Hepatocyte (in vitro differentiated cells): ENCODE measurements at regions not wholly inside any gene's neighbourhood (a gene's known extent, or its start where the extent isn't known, plus 50 kb on each side); places are given as distances from the start of the nearest gene placed in this dataset.
"Not testable (repeated sequence)": the region's sequence is repeated elsewhere in the genome, so short reads cannot be mapped to it uniquely, and the experiment has no call there.

ENCODE experiments used
- DNase-seq: peaks from one replicate; pipeline ENCODE4 v3.0.0-alpha.2; 2016; ENCODE audit warnings: low spot score
- H2AFZ ChIP-seq: fragments of 200-600 bp; sonication (generic); 2 replicates; pipeline ENCODE4 v1.6.0; 2016; ENCODE audit warnings: antibody characterized with exemption, mild to moderate bottlenecking
- H3K27ac ChIP-seq: fragments of 200-600 bp; sonication (generic); 2 replicates; pipeline ENCODE4 v1.5.1; 2016; ENCODE audit warnings: mild to moderate bottlenecking
- H3K27me3 ChIP-seq: fragments of 200-600 bp; sonication (generic); 2 replicates; pipeline ENCODE4 v1.6.1; 2016
- H3K36me3 ChIP-seq: fragments of 200-600 bp; sonication (generic); replicated peaks from 2 replicates; pipeline ENCODE4 v1.5.1; 2016; ENCODE audit warnings: low read depth; ENCODE audit not compliant: insufficient read depth
- H3K4me1 ChIP-seq: fragments of 200-600 bp; sonication (generic); 2 replicates; pipeline ENCODE4 v1.5.1; 2016; ENCODE audit warnings: mild to moderate bottlenecking, moderate library complexity; ENCODE audit not compliant: insufficient read depth
- H3K4me2 ChIP-seq: fragments of 200-600 bp; sonication (generic); 2 replicates; pipeline ENCODE4 v1.6.0; 2016
- H3K4me3 ChIP-seq: fragments of 200-600 bp; sonication (generic); 2 replicates; pipeline ENCODE4 v1.5.1; 2016; ENCODE audit warnings: mild to moderate bottlenecking
- H3K79me2 ChIP-seq: fragments of 200-600 bp; sonication (generic); 2 replicates; pipeline ENCODE4 v1.6.0; 2017; ENCODE audit warnings: mild to moderate bottlenecking
- H3K9me2 ChIP-seq: fragments of 200-600 bp; sonication (generic); replicated peaks from 2 replicates; pipeline ENCODE4 v1.6.0; 2017; ENCODE audit warnings: mild to moderate bottlenecking; ENCODE audit not compliant: insufficient read depth
- H3K9me3 ChIP-seq: fragments of 200-600 bp; sonication (generic); 2 replicates; pipeline ENCODE4 v1.5.1; 2016; ENCODE audit warnings: low read depth, mild to moderate bottlenecking
- H4K20me1 ChIP-seq: fragments of 200-600 bp; sonication (generic); 2 replicates; pipeline ENCODE4 v1.6.0; 2016; ENCODE audit warnings: mild to moderate bottlenecking; ENCODE audit not compliant: insufficient read depth, poor library complexity, severe bottlenecking
- CTCF ChIP-seq: fragments of 200-600 bp; sonication (generic); IDR thresholded peaks from 2 replicates; pipeline ENCODE4 v1.5.1; 2016; ENCODE audit warnings: antibody characterized with exemption, mild to moderate bottlenecking; ENCODE audit not compliant: poor library complexity
- EZH2 ChIP-seq: fragments of 200-600 bp; sonication (generic); IDR thresholded peaks from 2 replicates; pipeline ENCODE4 v1.6.1; 2016; ENCODE audit warnings: antibody characterized with exemption, mild to moderate bottlenecking, borderline replicate concordance
- EZH2phosphoT487 ChIP-seq: fragments of 200-600 bp; sonication (generic); IDR thresholded peaks from one replicate; pipeline ENCODE4 v1.6.1; 2018; ENCODE audit warnings: antibody characterized with exemption, mild to moderate bottlenecking, low read depth, moderate library complexity; ENCODE audit not compliant: unreplicated experiment, severe bottlenecking
- WGBS: methylation state at CpG from one replicate; pipeline ENCODE4 v1.1.6; 2016; ENCODE audit warnings: low lambda C conversion rate; ENCODE audit errors: missing lambda C conversion rate; 5-methylcytosine and 5-hydroxymethylcytosine counted together

GRCh38 chr3:147333098-147333497 is 73.2 kb downstream of the ZIC4 start:
- no peak for TF ChIP-seq CTCF
- no peak for TF ChIP-seq EZH2phosphoT487
- TF ChIP-seq EZH2, result no peak
- Histone ChIP-seq H3K79me2 (no peaks in the 10 kb centered on the region), H3K36me3 (no peaks in the 10 kb centered on the region), H3K4me2 (no peak overlapping the region), H2AFZ (no peak overlapping the region), H4K20me1 (no peaks in the 10 kb centered on the region), H3K27ac (no peak overlapping the region), H3K9me3 (no peaks in the 10 kb centered on the region), H3K4me3 (no peak overlapping the region), H3K27me3 (peaks cover 3% of the 10 kb centered on the region), H3K9me2 (no peaks in the 10 kb centered on the region), H3K4me1 (no peaks in the 10 kb centered on the region)
- WGBS, result 61% methylated on average over 3 of the region's 3 CpGs
- no peak for DNase-seq

GRCh38 chr3:147328711-147329110 is 77.6 kb downstream of the ZIC4 start:
- H3K27me3 ChIP-seq, result peaks cover 3% of the 10 kb centered on the region
- no peak overlapping the region for H3K27ac ChIP-seq
- no peak overlapping the region for H3K4me3 ChIP-seq
- TF ChIP-seq EZH2, result no peak
- no peak for TF ChIP-seq EZH2phosphoT487
- H3K4me2 ChIP-seq, result no peak overlapping the region
- H3K79me2 ChIP-seq, result no peaks in the 10 kb centered on the region
- H3K9me3 ChIP-seq, result no peaks in the 10 kb centered on the region
- DNase-seq, result no peak
- no peaks in the 10 kb centered on the region for H3K4me1 ChIP-seq
- H3K9me2 ChIP-seq, result no peaks in the 10 kb centered on the region
- no peaks in the 10 kb centered on the region for H3K36me3 ChIP-seq
- no peak overlapping the region for H2AFZ ChIP-seq
- 77% methylated on average over 2 of the region's 2 CpGs for WGBS
- H4K20me1 ChIP-seq, result no peaks in the 10 kb centered on the region

- no peaks in the 10 kb centered on the region for H3K27me3 ChIP-seq
- H3K27ac ChIP-seq, result no peak overlapping the region
- no peak overlapping the region for H3K4me3 ChIP-seq
- H3K36me3 ChIP-seq, result no peaks in the 10 kb centered on the region
- no peaks in the 10 kb centered on the region for H3K4me1 ChIP-seq
- no peak overlapping the region for H3K4me2 ChIP-seq
- no peaks in the 10 kb centered on the region for H3K79me2 ChIP-seq
- no peaks in the 10 kb centered on the region for H4K20me1 ChIP-seq
- TF ChIP-seq CTCF (no peak), EZH2 (no peak), EZH2phosphoT487 (no peak)
- DNase-seq, result no peak
- H2AFZ ChIP-seq, result no peak overlapping the region
- no peaks in the 10 kb centered on the region for H3K9me2 ChIP-seq
- no peaks in the 10 kb centered on the region for H3K9me3 ChIP-seq
Observed at GRCh38 chr3:147324356-147324755, 82.0 kb downstream of the ZIC4 start.

DNA sequence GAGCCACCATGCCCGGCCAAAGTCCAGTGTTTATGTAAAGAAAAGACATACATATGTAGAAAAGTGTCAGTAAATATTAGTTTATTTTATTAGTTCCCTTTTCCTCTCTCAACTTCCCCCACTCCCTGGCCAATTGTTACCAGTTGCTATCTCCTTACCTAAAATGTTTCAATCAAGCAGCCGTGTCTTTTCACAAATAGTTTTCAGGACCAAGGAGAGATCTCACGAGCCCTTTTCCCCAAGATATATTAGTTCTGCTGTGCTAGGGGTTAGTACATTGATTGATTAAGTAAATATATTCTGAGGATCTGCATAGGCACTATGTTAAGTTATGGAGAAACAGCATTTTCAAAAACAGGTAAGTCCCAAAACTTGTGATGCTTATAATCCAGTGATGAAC is 87.4 kb downstream of the ZIC4 start:
- 63% methylated on average over 3 of the region's 3 CpGs for WGBS
- Histone ChIP-seq H3K36me3 (no peaks in the 10 kb centered on the region), H3K4me2 (no peak overlapping the region), H3K4me1 (no peaks in the 10 kb centered on the region), H3K9me2 (no peaks in the 10 kb centered on the region), H2AFZ (no peak overlapping the region), H3K27ac (no peak overlapping the region), H3K79me2 (no peaks in the 10 kb centered on the region), H3K27me3 (no peaks in the 10 kb centered on the region), H4K20me1 (no peaks in the 10 kb centered on the region), H3K4me3 (no peak overlapping the region), H3K9me3 (no peaks in the 10 kb centered on the region)
- DNase-seq, result no peak
- TF ChIP-seq EZH2, result no peak
- TF ChIP-seq CTCF, result no peak
- TF ChIP-seq EZH2phosphoT487, result no peak

- H3K27ac ChIP-seq, DNase-seq, H3K36me3 ChIP-seq, H3K27me3 ChIP-seq, H2AFZ ChIP-seq, H3K9me2 ChIP-seq, H4K20me1 ChIP-seq, H3K79me2 ChIP-seq, H3K4me2 ChIP-seq, H3K4me3 ChIP-seq, H3K4me1 ChIP-seq, H3K9me3 ChIP-seq: not testable (repeated sequence)
- WGBS, result 76% methylated on average over 6 of the region's 6 CpGs
Observed at GRCh38 chr3:147317080-147317479, 89.3 kb downstream of the ZIC4 start.
